NOMO-1 treated with dmso at 0.1 percent for 144 hours (cell line): ENCODE measurements at regions not wholly inside any gene's neighbourhood (a gene's known extent, or its start where the extent isn't known, plus 50 kb on each side); places are given as distances from the start of the nearest gene placed in this dataset.
"Not testable (repeated sequence)": the region's sequence is repeated elsewhere in the genome, so short reads cannot be mapped to it uniquely, and the experiment has no call there.

Experiments
- DNase-seq: peaks from one replicate; lab custom pipeline; 2025; ENCODE audit not compliant: unreplicated experiment; lab: John Stamatoyannopoulos, UW

DNA sequence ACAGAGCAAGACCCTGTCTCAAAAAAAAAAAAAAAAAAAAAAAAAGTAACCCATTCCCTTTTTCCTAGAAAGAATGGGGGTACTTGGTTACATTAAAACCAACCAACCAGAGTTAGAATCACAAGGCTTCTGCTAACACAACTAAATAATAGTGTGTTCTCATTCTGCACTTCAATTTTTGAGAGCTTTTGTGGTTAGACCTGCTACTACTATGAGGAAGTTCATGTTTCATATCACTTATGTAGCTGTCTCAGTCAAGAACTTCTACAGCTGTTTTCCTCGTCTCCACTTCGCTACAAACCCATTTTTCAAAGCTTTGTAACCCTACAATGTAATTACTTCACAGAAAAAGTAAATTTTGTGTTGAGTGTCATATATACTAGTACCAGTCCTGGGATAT lies 58.3 kb downstream of the PDHA2 start:
- DNase-seq, result no peak

DNA sequence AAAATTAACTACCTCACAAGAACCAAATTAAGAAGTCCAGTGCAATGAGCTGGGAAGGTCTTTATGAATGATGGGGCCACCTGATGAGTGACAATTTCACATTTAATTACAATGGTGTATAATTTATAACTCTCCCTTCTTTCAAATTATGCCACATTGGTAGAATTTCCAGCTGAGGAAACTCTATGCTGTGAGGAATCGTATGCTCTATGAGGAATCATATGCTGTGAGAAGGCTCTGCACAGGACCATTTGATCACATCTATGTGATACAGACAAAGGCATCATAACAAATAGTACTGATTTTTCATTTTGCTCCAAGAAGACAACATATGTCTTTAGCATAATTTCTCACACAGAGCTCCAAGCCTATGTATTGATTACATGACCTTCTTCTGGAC lies 69.3 kb downstream of the PDHA2 start:
- DNase-seq, result no peak

DNA sequence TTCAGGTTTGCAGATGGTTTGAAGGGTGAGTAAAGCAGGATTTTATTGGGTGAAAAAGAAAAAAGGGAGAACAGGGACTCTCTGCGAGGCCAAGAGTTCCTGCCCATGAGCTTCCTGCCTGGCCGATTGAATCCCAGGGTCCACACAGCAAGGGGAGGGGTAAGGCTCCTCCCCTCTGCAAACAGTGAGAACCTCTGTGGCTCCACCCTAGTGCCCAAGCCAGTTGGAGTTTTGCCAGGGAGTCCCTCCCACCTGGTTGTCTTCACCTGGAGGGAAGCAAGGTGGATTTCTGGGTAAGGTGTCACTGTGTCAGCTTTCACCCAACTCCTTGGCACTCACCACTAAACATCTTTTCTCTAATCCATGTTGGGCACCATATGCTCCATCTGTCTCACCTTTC lies 70.9 kb downstream of the PDHA2 start:
- no peak for DNase-seq

DNA sequence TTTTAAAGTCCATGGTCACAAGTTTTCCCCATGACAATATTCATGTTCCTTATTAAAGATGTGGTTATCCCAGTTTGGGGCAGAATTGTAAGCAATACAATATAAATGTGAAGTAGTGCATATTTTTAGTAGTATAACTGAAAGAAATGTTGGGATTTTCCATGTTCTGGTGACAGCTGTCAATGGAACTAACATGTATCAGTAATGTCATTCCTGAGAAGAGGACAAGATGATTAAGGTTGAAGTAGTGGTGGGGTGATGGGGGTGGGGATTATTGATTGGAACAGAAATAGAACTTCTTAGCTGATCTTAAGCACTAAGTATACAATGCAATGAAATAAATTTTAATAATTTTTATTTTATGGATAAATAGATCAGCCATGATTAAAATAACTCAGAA lies 81.6 kb downstream of the PDHA2 start:
- DNase-seq, result no peak

DNA sequence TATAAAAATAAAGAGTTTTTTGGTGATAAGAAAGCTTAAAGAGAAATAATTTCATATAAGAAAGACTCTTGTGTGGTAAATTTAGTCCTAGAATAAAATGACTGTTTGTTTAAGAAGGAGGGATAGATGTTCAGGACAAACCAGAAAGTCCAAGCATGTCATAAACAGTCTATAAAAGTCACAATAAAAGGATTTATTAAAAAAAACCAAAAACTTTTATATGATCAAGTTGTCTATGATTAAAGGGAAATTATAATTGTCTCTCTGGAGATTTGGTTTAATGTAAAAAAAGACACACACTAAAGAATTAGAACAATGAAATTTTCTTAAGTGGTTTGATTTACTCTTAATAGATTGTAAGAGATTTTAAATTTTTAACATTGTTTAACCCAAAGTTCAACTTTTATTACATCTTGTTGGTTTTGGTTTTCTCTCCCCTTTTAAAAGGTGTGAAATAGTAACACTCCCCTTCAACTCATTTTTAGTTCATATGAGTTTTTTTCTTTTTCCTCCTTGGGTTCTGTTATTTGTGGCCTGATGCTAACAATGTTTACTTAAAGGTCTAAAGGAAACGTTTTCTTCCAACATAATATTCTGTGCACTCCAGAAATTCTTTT lies 89.7 kb downstream of the PDHA2 start:
- no peak for DNase-seq

DNA sequence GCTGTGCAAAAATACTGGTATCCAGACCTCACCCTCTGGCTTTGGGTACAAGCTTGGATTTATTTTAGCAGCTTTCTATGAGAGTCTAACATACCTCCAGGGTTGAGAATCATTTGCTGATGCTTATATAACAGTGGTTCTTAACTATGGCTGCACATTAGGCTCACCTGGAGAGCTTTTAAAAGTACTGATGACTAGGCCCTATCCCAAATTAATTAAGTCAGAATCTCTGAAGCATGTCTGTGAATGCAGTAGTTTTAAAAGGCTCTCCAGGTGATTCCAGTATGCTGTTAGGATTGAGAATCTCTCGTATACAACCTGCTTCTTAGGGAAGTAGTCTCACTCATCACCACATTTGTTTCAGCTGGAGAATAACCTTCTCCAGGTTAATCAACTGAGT lies 99.2 kb downstream of the PDHA2 start:
- no peak for DNase-seq

DNA sequence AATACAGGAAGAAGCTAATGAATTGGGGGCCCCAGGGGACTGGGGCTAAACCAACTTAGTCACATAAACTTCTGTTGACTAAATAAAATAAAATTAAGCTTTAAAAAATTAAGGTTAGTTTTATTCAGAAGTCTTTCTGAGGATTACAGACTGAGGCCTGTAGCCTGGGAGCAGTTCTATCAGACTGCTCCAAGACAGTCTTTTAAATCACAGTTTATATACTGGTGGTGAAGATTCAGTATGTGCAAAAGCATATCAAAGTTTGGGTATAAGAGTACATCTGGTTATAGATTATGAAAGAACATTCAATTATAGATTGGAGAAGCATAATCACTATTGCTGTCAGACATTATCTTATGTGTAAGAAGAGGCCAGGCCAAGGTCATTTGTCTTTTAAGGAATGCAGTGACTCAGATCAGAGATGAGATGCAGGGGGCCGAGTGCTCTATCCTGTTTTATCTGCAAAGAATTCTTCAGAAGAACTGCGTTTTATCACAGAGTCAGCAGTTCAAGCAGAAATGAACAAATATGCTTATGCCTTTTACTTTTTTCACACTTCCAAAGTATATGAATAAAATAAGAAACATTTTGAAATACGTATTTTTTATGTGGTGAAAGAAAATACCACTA lies 109.4 kb downstream of the PDHA2 start:
- DNase-seq, result no peak

DNA sequence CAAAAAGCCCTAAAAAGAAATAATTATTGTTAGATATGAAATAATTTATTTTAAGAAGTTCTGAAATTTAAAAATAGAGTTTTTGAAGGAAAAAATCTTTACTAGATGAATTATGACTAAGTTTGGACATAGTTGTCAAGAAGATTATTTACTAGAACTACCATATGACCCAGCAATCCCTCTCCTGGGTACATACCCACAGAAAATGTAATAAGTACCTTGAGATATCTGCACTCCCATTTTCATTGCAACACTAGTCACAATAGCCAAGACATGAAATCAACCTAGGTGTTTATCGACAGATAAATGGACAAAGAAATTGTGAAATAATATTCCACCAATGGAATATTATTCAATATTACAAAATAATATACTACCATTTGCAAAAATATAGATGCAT lies 109.9 kb downstream of the PDHA2 start:
- no peak for DNase-seq

DNA sequence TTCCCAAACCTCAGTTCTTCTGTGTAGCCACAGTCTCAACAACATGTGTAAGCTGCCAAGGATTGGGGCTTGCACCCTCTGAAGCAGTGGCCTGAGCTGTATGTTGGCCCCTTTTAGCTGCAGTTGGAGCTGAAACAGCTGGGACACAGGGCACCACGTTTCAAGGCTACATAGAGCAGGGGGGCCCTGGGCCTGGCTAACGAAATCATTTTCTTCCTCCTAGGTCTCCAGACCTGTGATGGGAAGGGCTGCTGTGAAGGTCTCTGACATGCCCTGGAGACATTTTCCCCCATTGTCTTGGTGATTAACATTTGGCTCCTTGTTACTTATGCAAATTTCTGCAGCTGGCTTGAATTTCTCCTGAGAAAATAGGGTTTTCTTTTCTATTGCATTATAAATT lies 112.6 kb downstream of the PDHA2 start:
- DNase-seq, result not testable (repeated sequence)

DNA sequence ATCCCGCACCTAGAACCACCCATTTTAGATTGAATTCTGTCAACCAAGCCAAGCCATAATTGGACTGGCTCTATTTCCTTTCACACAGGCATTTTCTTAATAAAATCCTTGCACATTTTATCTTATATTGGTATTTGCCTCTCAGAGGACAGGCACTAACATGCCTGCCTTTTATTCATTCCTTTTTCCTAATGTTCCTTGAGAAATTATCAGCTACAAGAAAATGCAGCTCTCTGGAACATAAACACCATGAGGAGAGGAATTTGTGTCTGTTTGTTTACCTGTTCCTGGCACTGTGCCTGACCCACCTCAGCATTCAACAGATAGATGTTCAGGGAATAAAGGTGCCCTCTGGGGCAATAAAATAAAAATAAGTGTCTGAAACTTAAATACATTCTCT lies 116.2 kb downstream of the PDHA2 start:
- DNase-seq, result no peak

DNA sequence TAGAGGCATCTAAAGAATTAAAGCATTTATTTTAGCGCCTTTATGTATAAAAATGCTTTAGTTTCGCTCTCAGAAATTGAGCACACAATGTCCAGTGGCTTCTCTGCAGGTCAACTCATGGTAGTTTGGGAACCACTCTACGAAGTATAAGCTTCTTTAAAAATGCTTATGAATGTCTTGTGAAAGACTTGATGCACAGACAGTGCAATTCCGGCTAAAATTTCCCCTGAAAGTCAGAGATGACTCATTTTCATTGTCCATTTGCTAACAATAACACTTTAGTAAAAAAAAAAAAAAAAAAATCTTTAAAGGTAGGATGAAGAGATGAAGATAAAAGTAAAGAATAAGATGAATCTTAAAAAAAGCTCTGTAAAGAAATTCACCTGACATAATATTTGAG lies 117.2 kb downstream of the PDHA2 start:
- DNase-seq, result no peak

DNA sequence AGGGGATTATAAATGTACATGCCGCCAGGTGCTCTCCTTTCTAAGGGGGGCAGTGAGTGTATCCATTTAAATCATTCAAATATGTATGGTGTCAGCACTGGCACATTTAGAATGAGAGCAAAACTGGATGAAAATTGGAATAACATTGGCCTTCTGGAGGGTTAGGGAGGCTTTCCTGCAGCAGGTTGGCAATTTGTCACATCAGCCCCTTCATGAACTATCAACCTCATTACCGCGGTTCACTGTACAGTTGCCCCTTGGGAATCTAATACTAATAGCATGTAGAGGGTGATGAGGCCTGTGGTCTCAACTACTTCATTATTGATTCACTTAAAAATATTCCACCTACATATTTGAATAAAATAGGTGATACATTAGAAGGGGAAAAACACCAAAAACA lies 117.9 kb downstream of the PDHA2 start:
- no peak for DNase-seq

DNA sequence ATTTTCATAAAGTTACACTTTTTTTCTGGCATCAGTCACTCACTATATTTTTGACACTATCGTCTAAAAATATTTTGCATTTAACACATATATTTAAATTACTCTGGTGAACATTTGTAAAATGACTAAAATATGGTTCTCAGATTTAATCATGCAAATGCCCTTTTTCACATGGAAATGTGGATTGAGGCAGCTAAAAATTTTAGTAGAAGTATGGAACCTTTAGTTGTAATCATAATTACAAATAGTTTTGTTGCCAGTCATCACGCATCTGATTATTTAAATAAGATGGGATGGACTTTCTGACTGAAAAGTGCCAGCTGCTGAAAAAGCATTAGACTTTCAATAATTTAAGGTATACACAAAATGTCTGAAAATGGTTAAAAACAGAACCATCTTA lies 119.3 kb downstream of the PDHA2 start:
- DNase-seq, result no peak

DNA sequence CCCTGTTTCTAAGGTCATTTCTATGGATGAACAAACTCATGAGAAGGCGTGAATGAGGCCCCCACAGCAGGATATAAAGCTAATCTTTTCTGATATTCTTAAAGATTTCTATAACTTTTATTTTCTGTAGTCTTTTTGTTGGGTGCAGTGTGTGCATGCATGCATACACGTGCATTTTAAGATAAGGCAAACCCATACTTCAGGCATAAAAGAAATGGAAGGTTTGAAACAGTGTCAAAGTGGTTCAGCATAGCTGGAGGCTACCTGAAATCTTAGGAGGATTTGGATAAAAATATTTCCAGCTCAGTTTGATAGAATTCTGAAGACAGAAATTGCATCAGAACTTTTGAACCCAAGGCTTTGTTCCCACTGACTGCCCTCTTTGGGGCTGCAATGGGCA lies 119.7 kb downstream of the PDHA2 start:
- no peak for DNase-seq

DNA sequence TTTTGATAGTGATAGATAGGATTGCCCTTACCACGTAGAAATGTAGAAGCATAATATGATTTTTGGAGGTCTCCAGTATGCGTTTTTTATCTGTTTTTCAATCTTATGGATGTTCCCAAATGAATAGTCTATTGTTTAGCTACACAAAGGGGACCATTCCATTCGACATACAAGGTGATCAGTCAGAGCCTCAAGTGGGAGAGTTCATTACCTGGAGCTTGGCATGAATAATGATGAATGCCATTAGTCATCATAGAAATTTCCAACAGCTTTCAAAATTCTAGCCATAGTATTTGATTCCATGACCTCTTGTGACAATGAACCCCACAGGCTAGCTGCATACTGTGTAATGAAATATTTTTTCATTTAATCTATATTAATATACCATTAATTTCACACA lies 123.6 kb downstream of the PDHA2 start:
- no peak for DNase-seq

DNA sequence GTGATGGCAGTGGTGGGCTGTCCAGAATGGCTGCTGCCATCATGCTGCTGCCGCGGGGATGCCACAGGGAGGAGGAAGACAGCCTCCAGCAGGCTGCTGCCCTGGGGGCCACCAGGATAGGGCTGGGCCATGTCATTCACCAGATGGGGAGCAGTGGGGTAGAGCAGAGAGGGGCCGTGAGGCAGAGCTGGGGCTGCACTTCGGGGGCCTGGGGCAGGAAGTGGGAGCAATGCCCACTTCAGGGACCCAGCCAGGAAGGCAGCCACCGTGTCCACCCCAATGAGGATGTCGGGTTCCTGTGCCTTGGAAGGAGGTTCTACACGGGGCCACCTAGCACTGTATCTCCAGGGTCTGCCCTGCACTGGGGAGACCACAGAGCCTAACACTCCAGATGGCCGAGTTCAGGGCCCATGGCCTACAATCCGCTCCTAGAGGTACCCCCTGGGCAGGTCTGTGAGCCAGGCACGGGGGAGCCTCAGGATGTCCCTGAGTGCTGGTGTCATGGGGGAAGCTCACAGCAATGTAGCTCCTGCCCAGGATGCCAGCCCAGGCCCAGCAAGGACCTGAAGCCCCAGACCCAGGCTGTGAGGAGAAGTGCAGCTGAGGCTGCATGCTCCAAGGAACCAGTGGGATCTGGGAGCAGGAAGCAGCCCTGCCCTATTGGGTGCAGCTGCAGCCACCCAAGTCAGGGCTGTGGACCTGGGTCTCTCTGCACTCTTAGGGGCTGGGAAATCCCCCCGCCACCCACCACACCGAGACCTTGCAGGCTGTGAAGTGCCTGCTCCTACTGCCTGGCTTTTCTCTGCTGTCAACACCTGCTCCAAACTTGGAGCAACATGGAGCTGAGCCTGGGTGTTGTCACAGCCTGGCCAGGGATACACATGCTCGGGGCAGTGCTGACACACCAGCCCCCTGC lies 140.3 kb downstream of the PDHA2 start:
- DNase-seq, result no peak

DNA sequence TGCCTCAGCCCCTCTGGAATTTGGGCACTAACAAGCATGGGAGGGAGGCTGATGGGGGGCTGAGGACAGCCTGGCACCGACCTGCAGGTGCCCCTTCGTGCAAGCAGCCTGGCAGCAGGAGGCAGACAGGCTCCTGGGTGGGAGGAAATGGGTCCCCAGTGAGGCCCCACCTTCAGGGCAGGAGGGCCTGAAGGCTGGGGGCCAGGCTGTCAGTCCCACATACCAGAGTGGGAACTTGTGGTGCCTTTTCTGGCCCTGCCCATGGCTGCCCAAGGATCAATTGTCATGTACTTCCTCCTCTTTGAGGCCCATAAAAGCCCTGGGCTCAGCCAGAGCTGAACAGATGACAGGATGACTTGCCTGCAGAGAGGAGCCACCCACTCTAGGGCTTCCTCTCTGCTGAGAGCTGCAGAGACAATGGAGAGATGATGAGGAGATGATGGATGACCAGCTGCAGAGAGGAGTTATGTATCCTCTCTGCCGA lies 141.0 kb downstream of the PDHA2 start:
- DNase-seq, result no peak

DNA sequence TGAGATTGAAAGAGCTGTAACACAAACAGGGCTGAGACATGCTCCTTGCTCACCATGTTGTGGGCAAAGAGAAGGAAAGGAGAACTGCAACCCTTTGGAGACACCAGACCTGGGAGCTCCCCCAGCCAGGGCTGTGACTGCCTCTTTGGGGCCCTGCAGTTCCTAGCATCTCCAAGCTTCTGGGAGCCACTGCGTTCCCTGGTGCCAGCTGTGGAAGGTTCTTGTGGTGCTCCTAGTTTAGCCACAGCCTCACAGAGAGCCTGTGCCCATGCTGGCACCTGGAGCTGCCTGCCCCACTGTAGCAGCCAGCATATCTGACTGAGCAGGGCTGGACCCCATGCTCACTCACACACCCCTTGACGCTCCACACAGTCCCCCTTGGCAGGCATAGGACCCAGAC lies 141.7 kb downstream of the PDHA2 start:
- DNase-seq, result no peak

DNA sequence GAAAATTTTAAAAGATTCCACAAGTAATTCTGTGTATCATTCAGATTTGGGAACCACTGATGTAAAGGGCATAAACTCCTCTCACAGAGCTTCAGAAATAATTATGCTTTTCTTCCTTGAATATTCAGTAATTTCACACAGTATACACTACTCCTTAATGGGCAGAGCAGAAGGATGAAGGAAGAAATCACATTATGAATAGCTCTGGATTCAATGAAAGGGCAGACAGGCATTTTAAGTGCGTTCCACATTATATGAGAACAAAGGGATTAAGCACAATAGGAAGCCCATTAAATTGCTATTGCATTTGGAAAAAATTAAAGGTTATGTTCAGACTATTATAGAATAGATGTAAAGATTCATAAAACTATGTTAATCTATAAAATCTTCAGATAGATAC lies 142.6 kb downstream of the PDHA2 start:
- DNase-seq, result no peak

DNA sequence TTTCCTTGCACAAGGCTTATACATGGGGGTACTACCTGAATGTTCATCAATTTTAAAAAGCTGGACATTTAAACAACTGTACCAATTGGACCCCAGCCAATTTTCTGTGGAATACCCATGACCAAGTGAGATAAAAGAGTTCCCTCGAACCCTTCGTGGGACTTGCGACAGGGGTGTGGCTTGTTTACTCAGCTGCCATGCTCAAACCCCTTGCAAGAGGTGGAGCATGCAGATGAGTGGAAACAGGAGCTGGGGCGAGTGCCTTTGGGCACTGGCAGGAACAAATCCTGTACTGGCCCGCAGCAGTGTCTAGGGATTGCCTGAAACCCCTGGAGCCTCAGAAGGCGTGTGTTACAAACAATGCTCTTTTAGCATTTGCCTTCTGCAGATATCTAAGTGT lies 144.2 kb downstream of the PDHA2 start:
- DNase-seq, result no peak

DNA sequence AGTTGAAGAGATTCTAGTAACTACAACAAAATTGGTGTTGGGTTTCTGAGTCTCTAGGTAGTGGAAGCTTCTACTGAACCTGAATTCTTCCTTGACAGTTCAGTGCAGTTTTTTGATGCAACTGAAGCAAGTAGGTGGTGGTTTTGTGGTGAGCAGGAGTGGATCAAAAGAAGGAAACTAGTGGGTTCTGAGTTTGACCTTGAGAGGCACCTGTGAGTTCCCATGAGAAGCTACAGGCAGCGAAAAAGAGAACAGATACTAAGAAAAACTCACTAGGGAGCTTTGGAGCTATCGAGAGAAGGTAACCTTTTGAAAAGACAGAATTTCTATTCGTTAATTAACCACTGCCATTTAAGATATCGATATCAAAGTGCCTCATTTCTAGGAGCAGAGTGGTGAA lies 145.2 kb downstream of the PDHA2 start:
- DNase-seq, result no peak
